Spinal cord (tissue), 9 donors: ENCODE measurements at regions not wholly inside any gene's neighbourhood (a gene's known extent, or its start where the extent isn't known, plus 50 kb on each side); places are given as distances from the start of the nearest gene placed in this dataset.

Experiments
- DNase-seq, 6 donors: peaks; one replicate each; pipeline versions ENCODE4 v3.0.0 to v3.0.0-alpha.2; 2013 to 2015; ENCODE audit warnings: low spot score in 6 of 6, low read depth in 4 of 6
- H3K27ac ChIP-seq: one replicate; pipeline ENCODE4 v1.5.1; 2013; ENCODE audit warnings: low read depth, low read length, control low read depth
- H3K27me3 ChIP-seq: one replicate; pipeline ENCODE4 v1.6.1; 2013; ENCODE audit warnings: low read length; ENCODE audit not compliant: control insufficient read depth, insufficient read depth
- H3K36me3 ChIP-seq: one replicate; pipeline ENCODE4 v1.6.1; 2013; ENCODE audit warnings: low read length; ENCODE audit not compliant: control insufficient read depth, insufficient read depth
- H3K4me1 ChIP-seq: one replicate; pipeline ENCODE4 v1.6.1; 2013; ENCODE audit warnings: low read length; ENCODE audit not compliant: control insufficient read depth, insufficient read depth
- H3K4me3 ChIP-seq: one replicate; pipeline ENCODE4 v1.5.1; 2013; ENCODE audit warnings: low read depth, low read length, control low read depth
- H3K9me3 ChIP-seq: one replicate; pipeline ENCODE4 v1.6.1; 2013; ENCODE audit warnings: low read length; ENCODE audit not compliant: control insufficient read depth, insufficient read depth
- WGBS: methylation state at CpG from one replicate; pipeline ENCODE4 v1.1.5; 2013; ENCODE audit warnings: missing lambda C conversion rate; ENCODE audit not compliant: insufficient coverage; 5-methylcytosine and 5-hydroxymethylcytosine counted together
- donor health status: healthy.

DNA sequence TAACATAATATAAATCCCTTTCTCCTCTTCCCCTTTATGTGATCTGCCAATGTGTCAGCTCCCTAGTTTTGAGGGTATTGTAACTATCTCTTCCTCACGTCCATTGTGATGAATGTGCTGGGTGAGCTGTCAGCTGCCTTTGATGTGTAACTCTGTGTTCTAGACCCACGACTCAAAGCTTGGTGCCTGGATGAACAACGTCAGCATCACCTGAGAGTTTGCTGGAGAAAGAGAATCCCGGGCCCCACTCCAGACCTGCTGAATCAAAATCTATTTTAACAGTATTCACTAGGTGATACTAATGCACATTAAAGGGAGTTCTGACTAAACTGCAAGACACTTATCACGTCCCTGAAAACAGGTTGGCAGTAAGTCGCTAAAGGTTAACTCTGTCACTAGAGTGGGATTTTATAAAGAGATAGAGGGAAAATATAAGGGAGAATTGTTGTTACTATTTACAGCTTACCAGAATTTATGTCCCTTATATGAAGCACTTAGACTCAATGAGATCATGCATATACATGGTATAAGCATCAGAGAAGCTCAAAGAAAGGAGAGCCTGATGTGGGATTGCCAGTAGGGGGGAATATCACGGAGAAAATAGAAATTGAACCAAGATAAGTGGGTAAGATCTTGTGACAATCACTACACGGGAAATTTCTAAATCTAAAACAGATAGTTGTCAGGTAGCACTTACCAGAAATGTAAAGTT is 423.8 kb upstream of the SLC30A5 start:
- no peaks in the 10 kb centered on the region for H3K27me3 ChIP-seq
- 80% methylated on average over 1 of the region's 8 CpGs for WGBS
- no peak overlapping the region for H3K4me3 ChIP-seq
- DNase-seq, result no peak
- no peak overlapping the region for H3K27ac ChIP-seq
- H3K4me1 ChIP-seq, result no peaks in the 10 kb centered on the region
- H3K9me3 ChIP-seq, result no peaks in the 10 kb centered on the region
- H3K36me3 ChIP-seq, result no peaks in the 10 kb centered on the region

DNA sequence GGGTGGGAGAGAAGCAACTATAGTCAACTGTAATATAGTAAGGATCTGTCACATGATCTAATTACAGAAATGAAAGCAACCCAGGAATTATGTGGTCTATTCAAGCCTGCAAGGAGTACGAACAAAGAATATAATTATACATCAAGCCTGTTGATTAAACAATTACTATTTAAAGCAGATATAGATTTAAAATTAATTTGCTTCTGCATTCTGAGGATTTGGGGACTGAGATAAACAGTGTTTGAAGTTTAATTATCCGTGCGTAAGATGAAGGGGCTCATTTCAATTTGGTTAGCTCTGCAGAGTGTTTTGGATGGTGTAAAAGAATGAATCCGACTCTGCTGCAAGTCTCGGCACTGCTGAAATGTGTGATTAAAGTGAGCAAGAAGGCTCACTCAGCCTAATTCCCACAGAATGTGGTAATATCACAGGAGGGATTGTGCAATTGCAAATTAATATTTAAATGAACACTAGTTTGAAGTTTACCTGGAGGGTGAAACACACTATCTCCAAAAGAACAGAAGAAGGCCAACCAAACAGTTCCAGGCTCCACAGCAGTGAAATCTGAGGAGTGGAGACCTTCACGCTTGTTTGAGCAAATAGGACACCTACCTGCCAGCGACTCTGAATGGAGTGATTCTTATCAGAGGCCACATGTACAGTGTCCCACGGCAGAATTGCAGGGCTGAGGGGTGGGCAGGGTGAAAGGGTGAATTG is 420.6 kb upstream of the SLC30A5 start:
- Histone ChIP-seq H3K4me1 (no peaks in the 10 kb centered on the region), H3K36me3 (no peaks in the 10 kb centered on the region), H3K27ac (no peak overlapping the region), H3K9me3 (no peaks in the 10 kb centered on the region), H3K27me3 (no peaks in the 10 kb centered on the region), H3K4me3 (no peak overlapping the region)
- DNase-seq, result peak in 2 of 6 donors; percentile 36 to 78
- 47% methylated on average over 5 of the region's 8 CpGs for WGBS

DNA sequence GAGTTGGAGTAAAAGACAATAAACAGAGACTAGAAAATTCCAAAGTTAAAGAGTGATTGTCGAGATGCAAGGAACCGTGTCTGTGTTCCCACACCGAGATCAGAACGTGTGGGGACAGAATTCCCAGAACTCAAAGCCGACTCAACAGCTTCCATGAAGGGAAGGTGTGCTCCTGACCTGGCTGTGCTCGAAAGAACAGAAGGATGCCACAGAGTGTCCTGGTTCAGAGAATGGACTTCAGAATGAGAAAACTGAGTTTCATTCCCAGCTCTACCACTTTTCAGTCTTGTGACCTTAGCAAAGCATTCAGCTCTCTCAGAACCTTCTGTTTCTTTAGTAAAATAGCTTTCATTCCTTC is 420.0 kb upstream of the SLC30A5 start:
- no peak overlapping the region for H3K27ac ChIP-seq
- no peaks in the 10 kb centered on the region for H3K9me3 ChIP-seq
- 49% methylated on average over 6 of the region's 6 CpGs for WGBS
- no peaks in the 10 kb centered on the region for H3K36me3 ChIP-seq
- no peak for DNase-seq
- no peak overlapping the region for H3K4me3 ChIP-seq
- H3K4me1 ChIP-seq, result no peaks in the 10 kb centered on the region
- H3K27me3 ChIP-seq, result no peaks in the 10 kb centered on the region

DNA sequence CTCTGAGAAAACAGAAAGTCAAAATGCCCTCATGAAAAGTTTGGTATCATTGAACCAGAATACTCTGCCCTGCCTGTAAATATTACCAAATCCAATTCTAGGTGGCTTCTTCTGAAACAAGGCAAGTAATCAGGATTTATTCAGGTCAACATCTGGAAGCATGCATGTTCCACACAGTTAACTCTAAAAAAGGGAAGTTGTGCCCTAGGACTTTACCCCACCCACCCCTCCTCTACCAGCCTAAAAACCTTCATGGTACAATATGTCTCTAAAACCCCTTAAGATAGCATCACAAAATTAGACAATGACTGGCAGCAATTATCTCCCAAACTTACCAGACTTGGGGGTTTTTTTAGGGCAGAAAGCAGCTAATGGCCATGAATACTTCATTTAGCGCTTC is 414.8 kb upstream of the SLC30A5 start:
- Histone ChIP-seq H3K36me3 (no peaks in the 10 kb centered on the region), H3K9me3 (no peaks in the 10 kb centered on the region), H3K27me3 (no peaks in the 10 kb centered on the region), H3K27ac (no peak overlapping the region), H3K4me3 (no peak overlapping the region), H3K4me1 (no peaks in the 10 kb centered on the region)
- 100% methylated on average over 1 of the region's 1 CpG for WGBS
- DNase-seq, result no peak

DNA sequence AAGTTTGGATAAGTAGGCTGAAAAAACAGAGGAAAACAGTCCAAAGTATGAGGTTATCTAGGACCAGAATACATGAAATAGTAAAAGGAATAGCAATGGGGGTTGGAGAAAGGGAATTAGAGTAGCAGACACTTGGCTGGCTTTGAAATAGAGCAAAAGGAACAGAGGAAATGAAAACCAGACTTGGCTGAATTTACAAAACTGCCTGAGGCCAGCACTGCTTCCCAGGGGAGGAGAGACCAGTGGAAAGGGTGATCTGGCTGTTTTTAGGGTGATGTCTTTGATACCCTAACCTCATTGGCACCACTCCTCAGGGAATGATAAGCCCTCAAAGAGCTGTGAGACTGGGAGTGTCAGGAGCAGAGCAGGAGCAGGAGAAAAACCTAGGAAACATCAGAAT is 413.4 kb upstream of the SLC30A5 start:
- no peak for DNase-seq
- Histone ChIP-seq H3K4me3 (no peak overlapping the region), H3K36me3 (no peaks in the 10 kb centered on the region), H3K9me3 (no peaks in the 10 kb centered on the region), H3K27me3 (no peaks in the 10 kb centered on the region), H3K4me1 (no peaks in the 10 kb centered on the region), H3K27ac (no peak overlapping the region)

DNA sequence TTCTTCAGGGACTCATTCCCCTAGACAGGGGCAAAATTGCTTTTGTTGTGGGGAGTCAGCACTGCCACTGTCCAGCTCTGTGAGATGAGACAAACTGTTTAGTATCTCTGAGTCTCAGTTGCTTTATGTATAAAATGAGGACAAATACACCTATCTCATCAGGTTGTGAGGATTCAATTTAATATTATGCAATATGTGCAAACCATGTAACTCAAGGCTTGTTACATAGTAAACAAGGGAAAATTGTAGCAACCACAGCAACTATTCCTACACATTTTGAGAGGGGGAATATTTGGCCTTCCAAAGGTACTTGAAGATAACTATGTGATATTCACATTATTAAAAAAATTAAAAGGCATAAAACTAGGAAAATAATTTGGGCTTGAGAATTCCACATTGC is 411.9 kb upstream of the SLC30A5 start:
- Histone ChIP-seq H3K4me3 (no peak overlapping the region), H3K4me1 (no peaks in the 10 kb centered on the region), H3K9me3 (no peaks in the 10 kb centered on the region), H3K27me3 (no peaks in the 10 kb centered on the region), H3K36me3 (no peaks in the 10 kb centered on the region), H3K27ac (no peak overlapping the region)
- no peak for DNase-seq

DNA sequence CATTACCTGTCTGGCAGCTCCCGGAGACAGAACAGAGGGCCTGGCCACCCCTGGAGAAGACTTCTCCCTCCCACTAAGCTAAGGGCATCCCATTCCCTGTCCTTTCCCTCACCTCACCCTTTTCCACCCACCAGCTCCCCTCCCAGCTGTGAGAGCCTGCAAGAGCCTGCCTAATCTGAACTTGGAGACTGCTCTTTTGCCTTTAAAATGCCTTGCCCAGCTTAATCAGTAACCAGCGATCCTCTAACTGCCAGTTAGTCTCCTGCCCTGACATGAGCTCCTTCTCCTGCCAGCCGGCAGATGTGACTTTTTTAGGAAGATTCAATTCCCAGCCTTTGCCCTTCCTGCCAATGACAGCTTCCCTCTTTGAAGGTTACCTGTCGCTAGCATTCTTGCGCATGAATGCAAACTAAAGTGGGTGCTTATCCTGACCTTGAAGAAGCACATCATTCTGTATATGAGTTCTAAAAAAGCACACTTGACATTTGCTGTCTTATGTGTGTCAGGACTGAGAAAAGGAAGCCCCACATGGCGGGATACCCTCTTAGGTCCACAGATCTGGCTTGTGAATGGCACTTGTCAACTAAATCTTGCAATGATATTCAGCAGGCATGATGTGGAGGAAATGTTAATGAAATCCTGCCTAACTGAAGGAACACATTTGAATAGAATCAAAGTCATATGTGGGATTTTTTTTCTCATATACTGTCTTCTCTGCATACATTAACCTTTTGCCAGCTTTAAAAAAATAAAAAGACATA is 411.2 kb upstream of the SLC30A5 start:
- Histone ChIP-seq H3K36me3 (no peaks in the 10 kb centered on the region), H3K27me3 (no peaks in the 10 kb centered on the region), H3K4me1 (no peaks in the 10 kb centered on the region), H3K9me3 (no peaks in the 10 kb centered on the region), H3K4me3 (no peak overlapping the region), H3K27ac (no peak overlapping the region)
- peak in 1 of 6 donors; percentile 45 for DNase-seq
- WGBS, result 69% methylated on average over 6 of the region's 6 CpGs

DNA sequence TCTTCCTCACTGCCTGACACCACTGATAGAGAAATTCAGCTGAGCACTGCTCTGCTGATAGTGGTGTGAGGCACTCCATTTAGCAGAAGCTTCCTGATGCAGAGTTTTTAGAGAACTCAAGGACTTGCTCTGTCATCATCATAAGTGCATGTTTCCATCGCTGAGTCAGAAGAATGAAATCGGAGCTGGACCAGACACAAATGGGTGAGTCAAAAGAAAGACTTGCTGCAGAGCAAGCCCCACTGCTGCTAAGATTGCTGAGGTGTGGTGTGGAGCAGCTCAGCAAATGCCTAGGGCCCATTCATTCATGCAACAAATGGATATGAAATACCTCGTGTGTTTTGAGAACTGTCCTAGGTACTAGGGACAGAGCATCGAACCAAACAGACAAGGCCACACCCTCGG is 410.2 kb upstream of the SLC30A5 start:
- Histone ChIP-seq H3K9me3 (no peaks in the 10 kb centered on the region), H3K4me1 (no peaks in the 10 kb centered on the region), H3K27me3 (no peaks in the 10 kb centered on the region), H3K27ac (no peak overlapping the region), H3K4me3 (no peak overlapping the region), H3K36me3 (no peaks in the 10 kb centered on the region)
- WGBS, result 70% methylated on average over 5 of the region's 5 CpGs
- DNase-seq, result no peak

DNA sequence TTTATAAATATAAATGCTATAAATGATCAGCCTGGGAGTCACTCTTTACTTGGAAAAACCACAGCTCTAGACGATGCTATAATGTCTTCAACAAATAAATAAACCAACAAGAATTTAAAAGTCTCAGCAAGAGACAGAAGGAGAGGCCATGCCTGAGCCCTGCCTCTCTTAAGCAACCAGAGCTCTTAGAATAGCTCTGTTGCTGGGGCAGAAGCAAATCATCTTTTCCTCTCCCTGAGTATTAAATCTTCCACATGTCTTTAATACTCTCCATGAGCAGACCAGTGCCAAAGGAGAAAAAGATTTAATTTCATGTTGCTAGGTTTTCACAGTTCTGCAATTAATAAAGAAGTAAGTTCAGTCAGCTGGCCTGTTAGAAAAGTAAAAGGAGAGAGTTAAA is 408.0 kb upstream of the SLC30A5 start:
- no peak for DNase-seq
- Histone ChIP-seq H3K4me3 (no peak overlapping the region), H3K36me3 (no peaks in the 10 kb centered on the region), H3K27ac (no peak overlapping the region), H3K9me3 (no peaks in the 10 kb centered on the region), H3K27me3 (no peaks in the 10 kb centered on the region), H3K4me1 (no peaks in the 10 kb centered on the region)
- WGBS, result no CpG with 5 or more reads among the region's 1 CpG

DNA sequence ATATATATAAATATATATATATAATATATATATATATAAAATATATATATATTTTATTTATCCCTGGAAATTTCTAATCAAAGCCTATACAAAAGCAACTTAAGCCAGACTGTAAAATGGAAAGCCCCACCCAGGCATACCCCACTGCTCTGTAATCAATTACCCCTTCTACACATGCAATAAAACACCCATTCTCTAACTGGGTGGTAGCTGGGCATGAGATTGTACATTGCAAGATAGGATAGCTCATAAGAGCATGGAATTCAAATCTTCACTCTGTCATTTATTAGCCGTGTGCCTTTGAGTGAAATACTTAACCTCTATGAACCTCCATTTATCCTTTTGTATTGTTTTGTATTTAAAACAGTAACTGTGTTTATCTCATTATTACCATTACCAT is 405.3 kb upstream of the SLC30A5 start:
- no peak overlapping the region for H3K4me3 ChIP-seq
- no peak overlapping the region for H3K27ac ChIP-seq
- no CpG with 5 or more reads among the region's 1 CpG for WGBS
- DNase-seq, result no peak
- H3K36me3 ChIP-seq, result no peaks in the 10 kb centered on the region
- no peaks in the 10 kb centered on the region for H3K27me3 ChIP-seq
- no peaks in the 10 kb centered on the region for H3K4me1 ChIP-seq
- H3K9me3 ChIP-seq, result peaks cover 2% of the 10 kb centered on the region
